ENCODE measurements at regions not wholly inside any gene's neighbourhood (a gene's known extent, or its start where the extent isn't known, plus 50 kb on each side); places are given as distances from the start of the nearest gene placed in this dataset.

DNA sequence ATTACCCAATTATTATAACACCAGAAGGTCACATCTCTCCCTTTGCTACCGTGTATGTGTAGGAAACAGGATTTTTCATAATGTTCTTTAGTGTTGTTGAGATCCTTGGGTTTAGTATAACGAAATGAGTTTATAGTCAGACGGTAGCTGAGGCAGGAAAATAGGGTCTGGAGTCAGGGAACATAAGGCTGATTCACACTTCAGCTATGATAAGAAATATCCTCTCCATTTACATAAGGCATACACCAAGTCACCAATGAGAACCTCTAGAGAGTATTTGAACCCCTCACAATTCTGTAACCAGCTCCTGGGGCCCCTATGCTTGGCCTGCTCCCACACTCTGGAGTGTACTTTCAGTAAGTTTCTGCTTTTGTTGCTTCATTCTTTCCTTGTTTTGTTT lies 58.9 kb upstream of the ANKH start:
- no peaks in the 10 kb centered on the region for H3K4me1 Mint-ChIP-seq
- peaks cover 0 to 2% (median 0%) of the 10 kb centered on the region in 4 experiments for H3K27me3 ChIP-seq (replicated peaks in 1 of 4; ENCODE audit: control extremely low read depth in 1 of 4, control insufficient read depth in 3 of 4, insufficient read depth in 4 of 4, low read length in 3 of 4)
- H3K9ac ChIP-seq (ENCODE audit: low read length) = no peak overlapping the region
- no peak overlapping the region for H3K27ac Mint-ChIP-seq
- no peaks in the 10 kb centered on the region for H3K79me2 ChIP-seq (ENCODE audit: control insufficient read depth, insufficient read depth, low read length)
- H3K9me3 ChIP-seq (ENCODE audit: control extremely low read depth in 1 of 3, control insufficient read depth in 2 of 3, insufficient read depth in 1 of 3, low read length in 2 of 3) = no peaks in the 10 kb centered on the region
- H3K9me3 Mint-ChIP-seq (ENCODE audit: insufficient read depth) = no peaks in the 10 kb centered on the region
- no peak overlapping the region for H3K4me3 ChIP-seq (ENCODE audit: control extremely low read depth in 1 of 5, extremely low read depth in 1 of 5, insufficient read depth in 1 of 5, low read depth in 2 of 5, low read length in 4 of 5)
- POLR2A ChIA-PET = no interaction called here
- ATAC-seq (ENCODE audit: low read depth) = no peak
- H3K27me3 Mint-ChIP-seq = peaks cover 11% of the 10 kb centered on the region
- H3K4me3 Mint-ChIP-seq = no peak overlapping the region
- no peak overlapping the region for H3K27ac ChIP-seq (ENCODE audit: low read length in 2 of 2)
- DNase-seq = no peak
- intact Hi-C loops (cut with micrococcal nuclease) = no loop called here
- no CpG with 5 or more reads among the region's 3 CpGs for WGBS (ENCODE audit: insufficient coverage)
- no peaks in the 10 kb centered on the region for H4K20me1 ChIP-seq (ENCODE audit: control insufficient read depth, insufficient read depth, low read length, poor library complexity, severe bottlenecking)
- CTCF ChIA-PET = interaction anchor here (0.8 to 1.4 kb wide), 2 partner anchors 73 to 203 kb away, joined by 4 to 5 read pairs; no protein-coding TSS in a partner anchor
- no peak overlapping the region for H2AFZ ChIP-seq (ENCODE audit: insufficient read depth, low read depth, low read length, poor library complexity, severe bottlenecking)
- no peaks in the 10 kb centered on the region for H3K36me3 ChIP-seq (replicated peaks in 1 of 2; ENCODE audit: control extremely low read depth in 1 of 2, control insufficient read depth in 1 of 2, extremely low read depth in 1 of 2, insufficient read depth in 2 of 2, low read length in 1 of 2)
- no peak overlapping the region for H3K4me2 ChIP-seq (replicated peaks; ENCODE audit: low read depth, low read length, poor library complexity, severe bottlenecking)
- TF ChIP-seq CTCF (IDR thresholded peaks at IDR 0.05) (no peak), EZH2 (IDR thresholded peaks at IDR 0.05; ENCODE audit: borderline replicate concordance, insufficient read depth, low read depth, low read length, poor library complexity, severe bottlenecking) (no peak)
- no peaks in the 10 kb centered on the region for H3K4me1 ChIP-seq (ENCODE audit: control insufficient read depth in 2 of 2, insufficient read depth in 2 of 2, low read length in 2 of 2)

DNA sequence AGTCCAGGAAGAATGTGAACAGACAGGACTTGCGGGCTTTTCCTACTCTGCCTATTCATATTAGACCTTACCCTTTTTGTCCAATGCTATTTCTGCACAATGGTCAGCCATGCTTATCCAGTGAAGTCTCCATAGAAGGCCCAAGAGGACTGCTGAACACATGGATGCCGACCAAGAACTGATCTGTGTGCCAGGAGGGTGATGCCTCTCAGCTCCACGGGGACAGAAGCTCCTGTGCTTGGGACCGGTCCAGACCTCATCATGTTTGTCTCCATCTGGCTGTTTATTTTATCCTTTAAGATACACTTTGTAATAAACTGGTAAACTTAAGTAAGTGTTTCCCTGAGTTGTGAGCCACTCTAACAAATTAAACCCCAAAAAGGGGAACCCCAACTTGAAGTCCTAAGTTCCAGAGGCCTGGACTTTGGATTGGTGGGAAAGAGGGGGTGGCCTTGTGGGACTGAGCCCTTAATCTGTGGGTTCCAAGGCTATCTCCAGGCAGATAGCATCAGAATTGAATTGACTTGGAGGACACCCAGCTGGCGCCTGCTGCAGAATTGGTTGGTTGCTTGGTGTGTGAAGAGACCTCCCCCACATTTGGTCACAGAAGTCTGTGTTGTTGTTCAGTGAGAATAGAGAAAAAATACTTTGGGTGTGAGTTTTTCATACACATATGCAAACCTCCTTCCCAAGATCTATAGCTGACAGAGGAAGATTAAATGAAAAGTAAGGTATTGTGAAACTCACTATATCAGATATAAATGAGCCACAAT lies 57.9 kb upstream of the ANKH start:
- no peaks in the 10 kb centered on the region for H3K79me2 ChIP-seq (ENCODE audit: control insufficient read depth, insufficient read depth, low read length)
- no peaks in the 10 kb centered on the region for H3K4me1 ChIP-seq (ENCODE audit: control insufficient read depth in 2 of 2, insufficient read depth in 2 of 2, low read length in 2 of 2)
- Mint-ChIP-seq H3K27me3 (peaks cover 8% of the 10 kb centered on the region), H3K4me1 (no peaks in the 10 kb centered on the region), H3K27ac (no peak overlapping the region), H3K9me3 (ENCODE audit: insufficient read depth) (no peaks in the 10 kb centered on the region), H3K4me3 (no peak overlapping the region)
- DNase-seq = no peak
- no peaks in the 10 kb centered on the region for H4K20me1 ChIP-seq (ENCODE audit: control insufficient read depth, insufficient read depth, low read length, poor library complexity, severe bottlenecking)
- no peak for ATAC-seq (ENCODE audit: low read depth)
- WGBS (ENCODE audit: insufficient coverage) = 100% methylated on average over 2 of the region's 5 CpGs
- TF ChIP-seq CTCF (IDR thresholded peaks at IDR 0.05) (no peak), EZH2 (IDR thresholded peaks at IDR 0.05; ENCODE audit: borderline replicate concordance, insufficient read depth, low read depth, low read length, poor library complexity, severe bottlenecking) (no peak)
- H2AFZ ChIP-seq (ENCODE audit: insufficient read depth, low read depth, low read length, poor library complexity, severe bottlenecking) = no peak overlapping the region
- H3K27me3 ChIP-seq (replicated peaks in 1 of 4; ENCODE audit: control extremely low read depth in 1 of 4, control insufficient read depth in 3 of 4, insufficient read depth in 4 of 4, low read length in 3 of 4) = peaks cover 0 to 2% (median 0%) of the 10 kb centered on the region in 4 experiments
- intact Hi-C loops (cut with micrococcal nuclease) = no loop called here
- CTCF ChIA-PET = no interaction called here
- no peaks in the 10 kb centered on the region for H3K36me3 ChIP-seq (replicated peaks in 1 of 2; ENCODE audit: control extremely low read depth in 1 of 2, control insufficient read depth in 1 of 2, extremely low read depth in 1 of 2, insufficient read depth in 2 of 2, low read length in 1 of 2)
- no peak overlapping the region for H3K4me2 ChIP-seq (replicated peaks; ENCODE audit: low read depth, low read length, poor library complexity, severe bottlenecking)
- H3K27ac ChIP-seq (ENCODE audit: low read length in 2 of 2) = no peak overlapping the region
- POLR2A ChIA-PET = no interaction called here
- no peak overlapping the region for H3K4me3 ChIP-seq (ENCODE audit: control extremely low read depth in 1 of 5, extremely low read depth in 1 of 5, insufficient read depth in 1 of 5, low read depth in 2 of 5, low read length in 4 of 5)
- H3K9ac ChIP-seq (ENCODE audit: low read length) = no peak overlapping the region
- no peaks in the 10 kb centered on the region for H3K9me3 ChIP-seq (ENCODE audit: control extremely low read depth in 1 of 3, control insufficient read depth in 2 of 3, insufficient read depth in 1 of 3, low read length in 2 of 3)

All from B cell (primary cell).